ENCODE measurements at regions not wholly inside any gene's neighbourhood (a gene's known extent, or its start where the extent isn't known, plus 50 kb on each side); places are given as distances from the start of the nearest gene placed in this dataset.

DNA sequence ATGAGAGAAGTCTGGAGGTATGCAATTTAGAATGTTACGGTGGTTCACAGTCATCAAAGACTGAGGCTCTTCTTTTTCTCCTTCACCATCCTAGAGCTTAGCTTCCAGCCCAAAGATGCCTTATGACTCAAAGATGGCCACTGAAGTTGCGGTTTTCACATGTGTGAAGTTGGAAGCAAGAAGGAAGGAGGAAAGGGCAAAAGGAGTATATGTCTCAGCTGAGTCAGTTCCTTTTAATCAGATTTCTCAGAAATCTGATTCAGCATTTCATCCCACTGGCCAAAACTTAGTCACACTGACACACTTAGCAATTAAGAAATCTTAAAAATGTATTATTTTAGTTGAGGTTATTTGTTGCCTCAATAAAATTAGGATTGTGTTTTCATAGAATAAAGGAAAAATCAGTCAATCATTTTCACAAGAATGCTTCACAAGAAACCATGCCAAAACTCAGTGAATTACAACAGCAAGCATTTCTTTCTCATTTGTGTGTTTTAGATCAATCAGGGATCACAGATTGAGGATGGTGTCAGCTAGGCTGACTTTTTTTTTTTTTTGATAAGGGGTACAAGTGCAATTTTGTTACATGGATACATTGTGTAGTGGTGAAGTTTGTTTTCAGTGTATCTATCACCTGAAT lies 211.1 kb upstream of the GADL1 start:
- no peak overlapping the region for H3K27ac Mint-ChIP-seq
- no peaks in the 10 kb centered on the region for H3K36me3 Mint-ChIP-seq (ENCODE audit: low read depth)
- DNase-seq (ENCODE audit: low spot score) (no peak), ATAC-seq (no peak)
- Histone ChIP-seq H3K27me3 (ENCODE audit: insufficient read depth) (no peaks in the 10 kb centered on the region), H3K79me2 (replicated peaks; ENCODE audit: insufficient read depth) (no peaks in the 10 kb centered on the region), H3K4me2 (no peak overlapping the region), H3F3A (replicated peaks; ENCODE audit: low read depth) (no peaks in the 10 kb centered on the region), H3K4me3 (no peak overlapping the region), H4K20me1 (replicated peaks; ENCODE audit: insufficient read depth) (no peaks in the 10 kb centered on the region), H2AFZ (no peak overlapping the region), H3K27ac (ENCODE audit: low read depth) (no peak overlapping the region), H3K9me2 (ENCODE audit: insufficient read depth) (peaks cover 14% of the 10 kb centered on the region; the same call in 1 of the 2 replicates), H3K36me3 (ENCODE audit: insufficient read depth) (no peaks in the 10 kb centered on the region), H3K4me1 (ENCODE audit: insufficient read depth) (no peaks in the 10 kb centered on the region)
- no peak for TF ChIP-seq ZNF114 (CRISPR knock-in tag; IDR thresholded peaks at IDR 0.05)
- no peak for TF ChIP-seq STAT1 (IDR thresholded peaks at IDR 0.05; ENCODE audit: unreplicated experiment)
- TF ChIP-seq JUNB (IDR thresholded peaks at IDR 0.05; ENCODE audit: unreplicated experiment) = no peak
- TF ChIP-seq, protein P1, sequence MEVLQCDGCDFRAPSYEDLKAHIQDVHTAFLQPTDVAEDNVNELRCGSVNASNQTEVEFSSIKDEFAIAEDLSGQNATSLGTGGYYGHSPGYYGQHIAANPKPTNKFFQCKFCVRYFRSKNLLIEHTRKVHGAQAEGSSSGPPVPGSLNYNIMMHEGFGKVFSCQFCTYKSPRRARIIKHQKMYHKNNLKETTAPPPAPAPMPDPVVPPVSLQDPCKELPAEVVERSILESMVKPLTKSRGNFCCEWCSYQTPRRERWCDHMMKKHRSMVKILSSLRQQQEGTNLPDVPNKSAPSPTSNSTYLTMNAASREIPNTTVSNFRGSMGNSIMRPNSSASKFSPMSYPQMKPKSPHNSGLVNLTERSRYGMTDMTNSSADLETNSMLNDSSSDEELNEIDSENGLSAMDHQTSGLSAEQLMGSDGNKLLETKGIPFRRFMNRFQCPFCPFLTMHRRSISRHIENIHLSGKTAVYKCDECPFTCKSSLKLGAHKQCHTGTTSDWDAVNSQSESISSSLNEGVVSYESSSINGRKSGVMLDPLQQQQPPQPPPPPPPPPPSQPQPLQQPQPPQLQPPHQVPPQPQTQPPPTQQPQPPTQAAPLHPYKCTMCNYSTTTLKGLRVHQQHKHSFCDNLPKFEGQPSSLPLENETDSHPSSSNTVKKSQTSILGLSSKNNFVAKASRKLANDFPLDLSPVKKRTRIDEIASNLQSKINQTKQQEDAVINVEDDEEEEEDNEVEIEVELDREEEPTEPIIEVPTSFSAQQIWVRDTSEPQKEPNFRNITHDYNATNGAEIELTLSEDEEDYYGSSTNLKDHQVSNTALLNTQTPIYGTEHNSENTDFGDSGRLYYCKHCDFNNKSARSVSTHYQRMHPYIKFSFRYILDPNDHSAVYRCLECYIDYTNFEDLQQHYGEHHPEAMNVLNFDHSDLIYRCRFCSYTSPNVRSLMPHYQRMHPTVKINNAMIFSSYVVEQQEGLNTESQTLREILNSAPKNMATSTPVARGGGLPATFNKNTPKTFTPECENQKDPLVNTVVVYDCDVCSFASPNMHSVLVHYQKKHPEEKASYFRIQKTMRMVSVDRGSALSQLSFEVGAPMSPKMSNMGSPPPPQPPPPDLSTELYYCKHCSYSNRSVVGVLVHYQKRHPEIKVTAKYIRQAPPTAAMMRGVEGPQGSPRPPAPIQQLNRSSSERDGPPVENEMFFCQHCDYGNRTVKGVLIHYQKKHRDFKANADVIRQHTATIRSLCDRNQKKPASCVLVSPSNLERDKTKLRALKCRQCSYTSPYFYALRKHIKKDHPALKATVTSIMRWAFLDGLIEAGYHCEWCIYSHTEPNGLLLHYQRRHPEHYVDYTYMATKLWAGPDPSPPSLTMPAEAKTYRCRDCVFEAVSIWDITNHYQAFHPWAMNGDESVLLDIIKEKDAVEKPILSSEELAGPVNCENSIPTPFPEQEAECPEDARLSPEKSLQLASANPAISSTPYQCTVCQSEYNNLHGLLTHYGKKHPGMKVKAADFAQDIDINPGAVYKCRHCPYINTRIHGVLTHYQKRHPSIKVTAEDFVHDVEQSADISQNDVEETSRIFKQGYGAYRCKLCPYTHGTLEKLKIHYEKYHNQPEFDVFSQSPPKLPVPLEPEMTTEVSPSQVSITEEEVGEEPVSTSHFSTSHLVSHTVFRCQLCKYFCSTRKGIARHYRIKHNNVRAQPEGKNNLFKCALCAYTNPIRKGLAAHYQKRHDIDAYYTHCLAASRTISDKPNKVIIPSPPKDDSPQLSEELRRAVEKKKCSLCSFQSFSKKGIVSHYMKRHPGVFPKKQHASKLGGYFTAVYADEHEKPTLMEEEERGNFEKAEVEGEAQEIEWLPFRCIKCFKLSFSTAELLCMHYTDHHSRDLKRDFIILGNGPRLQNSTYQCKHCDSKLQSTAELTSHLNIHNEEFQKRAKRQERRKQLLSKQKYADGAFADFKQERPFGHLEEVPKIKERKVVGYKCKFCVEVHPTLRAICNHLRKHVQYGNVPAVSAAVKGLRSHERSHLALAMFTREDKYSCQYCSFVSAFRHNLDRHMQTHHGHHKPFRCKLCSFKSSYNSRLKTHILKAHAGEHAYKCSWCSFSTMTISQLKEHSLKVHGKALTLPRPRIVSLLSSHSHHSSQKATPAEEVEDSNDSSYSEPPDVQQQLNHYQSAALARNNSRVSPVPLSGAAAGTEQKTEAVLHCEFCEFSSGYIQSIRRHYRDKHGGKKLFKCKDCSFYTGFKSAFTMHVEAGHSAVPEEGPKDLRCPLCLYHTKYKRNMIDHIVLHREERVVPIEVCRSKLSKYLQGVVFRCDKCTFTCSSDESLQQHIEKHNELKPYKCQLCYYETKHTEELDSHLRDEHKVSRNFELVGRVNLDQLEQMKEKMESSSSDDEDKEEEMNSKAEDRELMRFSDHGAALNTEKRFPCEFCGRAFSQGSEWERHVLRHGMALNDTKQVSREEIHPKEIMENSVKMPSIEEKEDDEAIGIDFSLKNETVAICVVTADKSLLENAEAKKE (CRISPR knock-in tag; IDR thresholded peaks at IDR 0.05) = no peak
- TF ChIP-seq ZNF331 (CRISPR knock-in tag; IDR thresholded peaks at IDR 0.05; ENCODE audit: low read depth) = no peak
- TF ChIP-seq, protein P2, sequence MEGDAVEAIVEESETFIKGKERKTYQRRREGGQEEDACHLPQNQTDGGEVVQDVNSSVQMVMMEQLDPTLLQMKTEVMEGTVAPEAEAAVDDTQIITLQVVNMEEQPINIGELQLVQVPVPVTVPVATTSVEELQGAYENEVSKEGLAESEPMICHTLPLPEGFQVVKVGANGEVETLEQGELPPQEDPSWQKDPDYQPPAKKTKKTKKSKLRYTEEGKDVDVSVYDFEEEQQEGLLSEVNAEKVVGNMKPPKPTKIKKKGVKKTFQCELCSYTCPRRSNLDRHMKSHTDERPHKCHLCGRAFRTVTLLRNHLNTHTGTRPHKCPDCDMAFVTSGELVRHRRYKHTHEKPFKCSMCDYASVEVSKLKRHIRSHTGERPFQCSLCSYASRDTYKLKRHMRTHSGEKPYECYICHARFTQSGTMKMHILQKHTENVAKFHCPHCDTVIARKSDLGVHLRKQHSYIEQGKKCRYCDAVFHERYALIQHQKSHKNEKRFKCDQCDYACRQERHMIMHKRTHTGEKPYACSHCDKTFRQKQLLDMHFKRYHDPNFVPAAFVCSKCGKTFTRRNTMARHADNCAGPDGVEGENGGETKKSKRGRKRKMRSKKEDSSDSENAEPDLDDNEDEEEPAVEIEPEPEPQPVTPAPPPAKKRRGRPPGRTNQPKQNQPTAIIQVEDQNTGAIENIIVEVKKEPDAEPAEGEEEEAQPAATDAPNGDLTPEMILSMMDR (conservative IDR thresholded peaks at IDR 0.05; ENCODE audit: low read depth in 2 of 2) = no peak
- no peak for TF ChIP-seq CREB1 (CRISPR knock-in tag; IDR thresholded peaks at IDR 0.05; ENCODE audit: low read depth)
- no peak for TF ChIP-seq EZH2phosphoT487 (IDR thresholded peaks at IDR 0.05; ENCODE audit: unreplicated experiment)
- no peak for TF ChIP-seq NANOG (IDR thresholded peaks at IDR 0.05; ENCODE audit: borderline replicate concordance)
- no peak overlapping the region for H3K4me3 Mint-ChIP-seq
- H3K4me1 Mint-ChIP-seq = peaks cover 11% of the 10 kb centered on the region; the same call in 2 of the 3 replicates
- no peaks in the 10 kb centered on the region for H3K9me3 Mint-ChIP-seq
- H3K27me3 Mint-ChIP-seq (ENCODE audit: insufficient read depth, low read depth, poor library complexity) = no peaks in the 10 kb centered on the region
